ENCODE measurements at regions not wholly inside any gene's neighbourhood (a gene's known extent, or its start where the extent isn't known, plus 50 kb on each side); places are given as distances from the start of the nearest gene placed in this dataset.

GRCh38 chr12:42648061-42648460, 58.5 kb upstream of the PRICKLE1 start:
- peak; percentile 19 for DNase-seq

DNA sequence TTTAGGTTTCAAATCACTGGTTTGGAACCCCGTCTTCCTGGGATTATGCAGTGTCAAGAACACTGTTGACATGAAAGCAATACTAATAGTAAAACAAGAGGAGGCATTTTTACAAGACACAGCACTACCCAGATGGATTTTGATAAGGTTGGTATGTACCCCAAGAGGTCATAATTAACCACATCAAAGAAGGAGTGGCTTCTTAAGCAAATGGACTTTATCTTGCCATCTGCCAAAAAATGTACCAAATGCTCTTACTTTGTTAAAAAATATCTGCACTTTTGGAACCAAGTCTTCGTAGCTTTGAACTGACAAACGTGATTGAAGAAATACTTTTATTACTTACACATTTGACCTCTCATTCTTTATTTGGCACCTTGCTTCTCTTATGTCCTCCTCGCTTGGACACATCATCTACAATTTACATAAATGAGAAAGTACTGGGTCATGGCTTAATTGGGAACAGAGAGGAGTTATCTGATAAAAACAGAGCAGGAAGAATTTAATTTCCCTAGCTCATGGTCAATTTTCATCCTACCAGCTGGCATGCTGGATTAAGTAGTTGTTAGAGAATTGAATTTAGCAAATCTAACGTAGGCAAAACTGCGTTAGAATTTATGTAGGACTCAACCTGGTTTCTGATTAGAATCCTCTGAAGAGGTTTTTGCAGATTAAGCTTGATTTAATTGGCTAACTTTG, 54.5 kb upstream of the PRICKLE1 start:
- no peak for DNase-seq

- peak; percentile 73 for DNase-seq
Measured at GRCh38 chr12:42641221-42641885, 51.8 kb upstream of the PRICKLE1 start.

- DNase-seq: no peak
Measured at GRCh38 chr12:42640391-42640790, 50.8 kb upstream of the PRICKLE1 start.

- DNase-seq: peak; percentile 48
Measured at GRCh38 chr12:42639556-42639955, 50.0 kb upstream of the PRICKLE1 start.

Measured in fibroblast of upper back skin (primary cell).